Loucy (cell line): ENCODE measurements at regions not wholly inside any gene's neighbourhood (a gene's known extent, or its start where the extent isn't known, plus 50 kb on each side); places are given as distances from the start of the nearest gene placed in this dataset.
"Not testable (repeated sequence)": the region's sequence is repeated elsewhere in the genome, so short reads cannot be mapped to it uniquely, and the experiment has no call there.

Experiments used
- H2AFZ ChIP-seq: fragments of 200-600 bp; sonication (generic); 2 replicates; pipeline ENCODE4 v1.6.0; 2016; ENCODE audit warnings: antibody characterized with exemption, mild to moderate bottlenecking, low read length, moderate library complexity
- H3F3A ChIP-seq: fragments of 200-600 bp; 2 replicates; pipeline ENCODE4 v1.6.0; 2016; ENCODE audit warnings: antibody characterized with exemption, low read depth, mild to moderate bottlenecking
- H3K27me3 ChIP-seq: fragments of 200-600 bp; sonication (generic); 2 replicates; pipeline ENCODE4 v1.6.1; 2014; ENCODE audit warnings: low read length, mild to moderate bottlenecking; ENCODE audit not compliant: insufficient read depth, poor library complexity, severe bottlenecking
- H3K36me3 ChIP-seq: fragments of 200-600 bp; sonication (generic); 2 replicates; pipeline ENCODE4 v1.6.1; 2016; ENCODE audit warnings: low read length; ENCODE audit not compliant: insufficient read depth
- H3K4me1 ChIP-seq: fragments of 200-600 bp; sonication (generic); 2 replicates; pipeline ENCODE4 v1.5.1; 2014; ENCODE audit warnings: low read length, mild to moderate bottlenecking; ENCODE audit not compliant: insufficient read depth, poor library complexity, severe bottlenecking
- H3K4me2 ChIP-seq: fragments of 200-600 bp; sonication (generic); 2 replicates; pipeline ENCODE4 v1.6.0; 2014; ENCODE audit warnings: antibody characterized with exemption, low read length, low read depth, mild to moderate bottlenecking; ENCODE audit not compliant: poor library complexity, severe bottlenecking
- H3K4me3 ChIP-seq: fragments of 200-600 bp; sonication (generic); 2 replicates; pipeline ENCODE4 v1.5.1; 2014; ENCODE audit warnings: low read length, mild to moderate bottlenecking, mixed read lengths; ENCODE audit not compliant: poor library complexity, severe bottlenecking
- H3K79me2 ChIP-seq: fragments of 200-600 bp; sonication (generic); 2 replicates; pipeline ENCODE4 v1.6.1; 2014; ENCODE audit warnings: low read length; ENCODE audit not compliant: insufficient read depth
- H3K9ac ChIP-seq: fragments of 200-600 bp; sonication (generic); 2 replicates; pipeline ENCODE4 v1.6.0; 2014; ENCODE audit warnings: mild to moderate bottlenecking, low read depth, low read length, moderate library complexity; ENCODE audit not compliant: poor library complexity, severe bottlenecking
- H3K9me2 ChIP-seq: fragments of 200-600 bp; sonication (generic); replicated peaks from 2 replicates; pipeline ENCODE4 v1.6.1; 2016; ENCODE audit warnings: low read depth, low read length, mixed read lengths
- H3K9me3 ChIP-seq: fragments of 200-600 bp; sonication (generic); 2 replicates; pipeline ENCODE4 v1.6.1; 2014; ENCODE audit warnings: mild to moderate bottlenecking, antibody characterized with exemption, low read length, low read depth; ENCODE audit not compliant: insufficient read depth
- H4K20me1 ChIP-seq: fragments of 200-600 bp; sonication (generic); 2 replicates; pipeline ENCODE4 v1.6.0; 2014; ENCODE audit warnings: antibody characterized with exemption, low read length, mild to moderate bottlenecking; ENCODE audit not compliant: insufficient read depth, poor library complexity, severe bottlenecking
- EZH2phosphoT487 ChIP-seq: fragments of 200-600 bp; IDR thresholded peaks from 2 replicates; pipeline ENCODE4 v1.6.1; 2018; ENCODE audit warnings: antibody characterized with exemption, mild to moderate bottlenecking, moderate library complexity, borderline replicate concordance
- TF ChIP-seq, protein P1 (sequence below): fragments of 200-600 bp; sonication (generic); conservative IDR thresholded peaks from 2 replicates; pipeline ENCODE4 v1.5.1; 2014; ENCODE audit warnings: mild to moderate bottlenecking, antibody characterized with exemption, low read length

DNA sequence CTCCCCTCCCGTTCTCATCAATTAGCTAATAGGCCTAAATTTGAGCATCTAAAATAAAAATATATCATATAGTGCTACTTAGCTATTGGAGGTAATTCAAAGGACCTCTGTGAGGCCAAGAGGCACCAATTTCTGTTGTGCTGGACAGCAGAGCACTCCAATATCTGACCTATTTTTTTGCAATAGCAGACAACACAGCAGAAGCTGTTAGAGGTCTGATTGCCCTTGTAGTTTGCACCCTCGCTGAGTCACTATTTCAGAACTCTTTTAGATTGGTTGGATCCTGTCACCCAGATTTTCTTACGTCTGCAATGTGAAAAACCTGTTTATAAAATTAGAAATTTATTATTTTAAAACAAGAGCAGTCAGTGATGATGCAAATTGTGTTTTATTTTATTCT lies 184.1 kb downstream of the CEP135 start:
- H3K4me3 ChIP-seq, result no peak overlapping the region
- TF ChIP-seq, protein P1, sequence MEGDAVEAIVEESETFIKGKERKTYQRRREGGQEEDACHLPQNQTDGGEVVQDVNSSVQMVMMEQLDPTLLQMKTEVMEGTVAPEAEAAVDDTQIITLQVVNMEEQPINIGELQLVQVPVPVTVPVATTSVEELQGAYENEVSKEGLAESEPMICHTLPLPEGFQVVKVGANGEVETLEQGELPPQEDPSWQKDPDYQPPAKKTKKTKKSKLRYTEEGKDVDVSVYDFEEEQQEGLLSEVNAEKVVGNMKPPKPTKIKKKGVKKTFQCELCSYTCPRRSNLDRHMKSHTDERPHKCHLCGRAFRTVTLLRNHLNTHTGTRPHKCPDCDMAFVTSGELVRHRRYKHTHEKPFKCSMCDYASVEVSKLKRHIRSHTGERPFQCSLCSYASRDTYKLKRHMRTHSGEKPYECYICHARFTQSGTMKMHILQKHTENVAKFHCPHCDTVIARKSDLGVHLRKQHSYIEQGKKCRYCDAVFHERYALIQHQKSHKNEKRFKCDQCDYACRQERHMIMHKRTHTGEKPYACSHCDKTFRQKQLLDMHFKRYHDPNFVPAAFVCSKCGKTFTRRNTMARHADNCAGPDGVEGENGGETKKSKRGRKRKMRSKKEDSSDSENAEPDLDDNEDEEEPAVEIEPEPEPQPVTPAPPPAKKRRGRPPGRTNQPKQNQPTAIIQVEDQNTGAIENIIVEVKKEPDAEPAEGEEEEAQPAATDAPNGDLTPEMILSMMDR, result no peak
- no peak for TF ChIP-seq EZH2phosphoT487
- H3K4me1 ChIP-seq, result no peaks in the 10 kb centered on the region
- H3K9me3 ChIP-seq, result no peaks in the 10 kb centered on the region
- no peaks in the 10 kb centered on the region for H3K79me2 ChIP-seq
- no peaks in the 10 kb centered on the region for H3K36me3 ChIP-seq
- H3K9ac ChIP-seq, result no peak overlapping the region
- H2AFZ ChIP-seq, result no peak overlapping the region
- H3K27me3 ChIP-seq, result no peaks in the 10 kb centered on the region
- H3K9me2 ChIP-seq, result no peaks in the 10 kb centered on the region
- no peaks in the 10 kb centered on the region for H4K20me1 ChIP-seq
- no peak overlapping the region for H3K4me2 ChIP-seq
- no peaks in the 10 kb centered on the region for H3F3A ChIP-seq

DNA sequence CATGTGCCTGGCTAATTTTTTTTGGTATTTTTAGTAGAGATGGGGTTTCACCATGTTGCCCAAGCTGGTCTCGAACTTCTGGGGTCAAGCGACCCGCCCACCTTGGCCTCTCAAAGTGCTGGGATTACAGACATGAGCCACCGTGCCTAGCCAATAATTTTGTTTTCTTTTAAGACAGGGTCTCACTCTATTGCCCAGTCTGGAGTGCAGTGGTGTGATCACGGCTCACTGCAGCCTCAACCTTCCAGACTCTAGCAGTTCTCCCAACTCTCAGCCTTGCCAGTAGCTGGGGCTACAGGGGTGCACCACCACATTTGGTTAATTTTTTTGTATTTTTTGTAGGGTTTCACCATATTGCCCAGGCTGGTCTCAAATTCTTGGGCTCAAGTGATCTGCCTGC lies 183.4 kb downstream of the CEP135 start:
- H4K20me1 ChIP-seq, H3K9me3 ChIP-seq, H3K27me3 ChIP-seq, H3K9me2 ChIP-seq, H3K4me2 ChIP-seq, H3K9ac ChIP-seq, H3K79me2 ChIP-seq, H3K36me3 ChIP-seq, H3F3A ChIP-seq, H3K4me1 ChIP-seq, H2AFZ ChIP-seq, H3K4me3 ChIP-seq: not testable (repeated sequence)

DNA sequence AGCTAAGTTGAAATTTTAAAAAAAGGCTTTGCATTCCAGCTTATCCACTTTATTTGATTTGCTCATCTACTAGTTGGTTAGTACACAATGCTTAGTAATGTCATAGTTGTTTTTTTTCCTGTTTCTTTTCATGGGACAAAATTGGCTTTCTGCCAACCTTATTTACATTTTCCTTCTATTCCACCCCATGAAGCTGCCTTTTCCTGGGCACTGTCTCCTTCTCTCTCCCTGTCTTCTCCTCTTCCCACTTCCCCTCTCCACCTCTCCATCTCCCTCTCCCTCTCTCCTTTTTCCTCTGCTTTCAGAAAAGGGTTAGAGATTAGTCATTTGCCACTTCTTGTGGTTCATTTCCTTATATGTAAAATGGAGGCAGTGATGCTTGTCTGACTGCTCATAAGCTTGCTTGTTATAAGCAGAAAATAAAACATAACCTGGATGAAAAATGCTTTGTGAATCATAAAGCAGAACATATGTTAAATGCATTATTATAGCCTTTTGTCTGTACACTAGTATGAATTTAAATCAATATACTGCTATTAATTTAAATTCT lies 181.9 kb downstream of the CEP135 start:
- Histone ChIP-seq H3K9ac (no peak overlapping the region), H3K9me2 (no peaks in the 10 kb centered on the region), H3K9me3 (no peaks in the 10 kb centered on the region), H3K79me2 (no peaks in the 10 kb centered on the region), H3K4me2 (no peak overlapping the region), H4K20me1 (no peaks in the 10 kb centered on the region), H3K27me3 (no peaks in the 10 kb centered on the region), H3F3A (no peaks in the 10 kb centered on the region), H3K4me1 (no peaks in the 10 kb centered on the region), H3K4me3 (no peak overlapping the region), H2AFZ (no peak overlapping the region), H3K36me3 (no peaks in the 10 kb centered on the region)
- TF ChIP-seq, protein P1, result no peak
- TF ChIP-seq EZH2phosphoT487, result no peak

DNA sequence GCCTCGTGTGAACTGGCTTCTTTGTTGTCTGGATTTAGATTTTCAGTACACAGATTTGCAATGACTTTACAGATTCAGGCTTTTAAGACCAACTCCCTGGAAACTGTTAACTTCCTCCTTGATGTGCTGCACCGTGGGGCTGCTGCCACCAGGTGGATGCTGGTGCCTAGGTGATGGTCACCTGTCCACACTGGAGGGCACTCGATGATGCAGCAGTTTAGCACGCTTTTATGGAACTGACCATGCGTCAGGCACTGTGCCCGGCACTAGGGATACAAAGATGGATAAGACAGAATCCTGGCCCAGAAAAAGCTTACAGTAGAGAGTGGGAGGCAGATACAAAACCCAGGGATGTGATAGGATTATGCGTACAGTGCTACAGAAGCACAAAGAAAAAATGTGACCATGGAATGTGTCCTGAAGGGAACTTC lies 180.7 kb downstream of the CEP135 start:
- TF ChIP-seq EZH2phosphoT487, result no peak
- TF ChIP-seq, protein P1, result peak; percentile 70
- no peaks in the 10 kb centered on the region for H4K20me1 ChIP-seq
- no peaks in the 10 kb centered on the region for H3K9me3 ChIP-seq
- no peak overlapping the region for H3K9ac ChIP-seq
- no peak overlapping the region for H3K4me3 ChIP-seq
- no peaks in the 10 kb centered on the region for H3K27me3 ChIP-seq
- H3K79me2 ChIP-seq, result no peaks in the 10 kb centered on the region
- H3K9me2 ChIP-seq, result no peaks in the 10 kb centered on the region
- no peaks in the 10 kb centered on the region for H3F3A ChIP-seq
- no peak overlapping the region for H2AFZ ChIP-seq
- H3K4me1 ChIP-seq, result no peaks in the 10 kb centered on the region
- H3K4me2 ChIP-seq, result no peak overlapping the region
- no peaks in the 10 kb centered on the region for H3K36me3 ChIP-seq
